Islet precursor cell (in vitro differentiated cells): ENCODE measurements at regions not wholly inside any gene's neighbourhood (a gene's known extent, or its start where the extent isn't known, plus 50 kb on each side); places are given as distances from the start of the nearest gene placed in this dataset.

Experiments used
- DNase-seq: peaks from one replicate; pipeline ENCODE4 v3.0.0-alpha.2; 2018

GRCh38 chr1:105678334-105678733 lies 1378.1 kb upstream of the PRMT6 start:
- no peak for DNase-seq

- no peak for DNase-seq
These were observed 1371.8 kb upstream of the PRMT6 start for GRCh38 chr1:105684714-105685113.

- DNase-seq, result no peak
These were observed 1370.4 kb upstream of the PRMT6 start for GRCh38 chr1:105686026-105686425.

GRCh38 chr1:105686874-105687690 lies 1369.4 kb upstream of the PRMT6 start:
- DNase-seq, result no peak

GRCh38 chr1:105700723-105701122 lies 1355.8 kb upstream of the PRMT6 start:
- DNase-seq, result no peak

- DNase-seq, result no peak
These were observed 1332.2 kb upstream of the PRMT6 start for GRCh38 chr1:105724286-105724685.

- no peak for DNase-seq
These were observed 1325.8 kb upstream of the PRMT6 start for GRCh38 chr1:105730701-105731100.

GRCh38 chr1:105736349-105736748 lies 1320.1 kb upstream of the PRMT6 start:
- DNase-seq, result no peak

- DNase-seq, result no peak
These were observed 1276.7 kb upstream of the PRMT6 start for GRCh38 chr1:105779727-105780126.

- no peak for DNase-seq
These were observed 1271.5 kb upstream of the PRMT6 start for GRCh38 chr1:105785021-105785420.

- peak; percentile 65 for DNase-seq
These were observed 1262.8 kb upstream of the PRMT6 start for GRCh38 chr1:105793536-105794146.

GRCh38 chr1:105795741-105796140 lies 1260.7 kb upstream of the PRMT6 start:
- no peak for DNase-seq

GRCh38 chr1:105830571-105831146 lies 1225.8 kb upstream of the PRMT6 start:
- DNase-seq, result no peak

- DNase-seq, result no peak
These were observed 1218.4 kb upstream of the PRMT6 start for GRCh38 chr1:105838071-105838470.

GRCh38 chr1:105865546-105865945 lies 1190.9 kb upstream of the PRMT6 start:
- no peak for DNase-seq

GRCh38 chr1:105872817-105873216 lies 1183.7 kb upstream of the PRMT6 start:
- DNase-seq, result peak; percentile 56

- no peak for DNase-seq
These were observed 1181.9 kb upstream of the PRMT6 start for GRCh38 chr1:105874621-105875020.

- DNase-seq, result no peak
These were observed 1170.2 kb upstream of the PRMT6 start for GRCh38 chr1:105886309-105886708.

GRCh38 chr1:105891308-105891707 lies 1165.2 kb upstream of the PRMT6 start:
- DNase-seq, result no peak

GRCh38 chr1:105894006-105894405 lies 1162.5 kb upstream of the PRMT6 start:
- no peak for DNase-seq

- DNase-seq, result no peak
These were observed 1146.7 kb upstream of the PRMT6 start for GRCh38 chr1:105909811-105910210.

- no peak for DNase-seq
These were observed 1142.1 kb upstream of the PRMT6 start for GRCh38 chr1:105914403-105914802.

GRCh38 chr1:105934806-105935205 lies 1121.7 kb upstream of the PRMT6 start:
- no peak for DNase-seq

GRCh38 chr1:105964879-105965278 lies 1091.6 kb upstream of the PRMT6 start:
- no peak for DNase-seq
